ENCODE measurements at regions not wholly inside any gene's neighbourhood (a gene's known extent, or its start where the extent isn't known, plus 50 kb on each side); places are given as distances from the start of the nearest gene placed in this dataset.

GRCh38 chr10:44853796-44854195, 57.3 kb upstream of the TMEM72 start:
- DNase-seq (ENCODE audit: low read depth) = no peak

GRCh38 chr10:44854693-44855350, 56.3 kb upstream of the TMEM72 start:
- DNase-seq (ENCODE audit: low read depth) = no peak

- DNase-seq (ENCODE audit: low read depth) = no peak
These were observed 54.4 kb upstream of the TMEM72 start for GRCh38 chr10:44856696-44857095.

GRCh38 chr10:44857363-44858016, 53.6 kb upstream of the TMEM72 start:
- peak; percentile 51 for DNase-seq (ENCODE audit: low read depth)

GRCh38 chr10:44858017-44858371, 53.1 kb upstream of the TMEM72 start:
- no peak for DNase-seq (ENCODE audit: low read depth)

- DNase-seq (ENCODE audit: low read depth) = no peak
These were observed 52.1 kb upstream of the TMEM72 start for GRCh38 chr10:44858988-44859387.

- no peak for DNase-seq (ENCODE audit: low read depth)
These were observed 51.4 kb upstream of the TMEM72 start for GRCh38 chr10:44859546-44860285.

- no peak for DNase-seq (ENCODE audit: low read depth)
These were observed 50.1 kb upstream of the TMEM72 start for GRCh38 chr10:44860811-44861736.
